ENCODE measurements at regions not wholly inside any gene's neighbourhood (a gene's known extent, or its start where the extent isn't known, plus 50 kb on each side); places are given as distances from the start of the nearest gene placed in this dataset.

DNA sequence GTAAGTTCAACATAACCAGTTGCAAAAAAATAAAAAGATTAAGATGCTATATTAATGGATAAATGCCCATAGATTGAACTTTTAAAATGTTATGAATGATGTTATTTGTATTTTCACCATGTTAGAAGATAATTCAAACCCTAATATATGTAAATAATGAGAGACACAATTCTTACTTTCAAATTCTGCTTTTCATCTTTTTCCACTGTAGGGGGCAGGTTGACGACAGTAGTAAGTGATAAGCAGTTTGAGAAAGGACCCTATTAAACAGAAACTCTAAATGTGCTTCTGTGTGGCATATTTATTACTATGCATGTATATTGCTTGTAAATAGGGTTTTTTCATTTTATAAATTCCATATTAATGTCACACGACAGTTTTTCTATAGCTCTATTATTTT, 591.1 kb downstream of the SEMA5A start:
- Histone ChIP-seq H3K9me3 (no peaks in the 10 kb centered on the region), H3K4me1 (no peaks in the 10 kb centered on the region), H3K27ac (no peak overlapping the region), H3K4me3 (no peak overlapping the region), H3K36me3 (no peaks in the 10 kb centered on the region), H3K27me3 (no peaks in the 10 kb centered on the region)
- no peak for DNase-seq (ENCODE audit: low spot score)
- TF ChIP-seq, protein P1, sequence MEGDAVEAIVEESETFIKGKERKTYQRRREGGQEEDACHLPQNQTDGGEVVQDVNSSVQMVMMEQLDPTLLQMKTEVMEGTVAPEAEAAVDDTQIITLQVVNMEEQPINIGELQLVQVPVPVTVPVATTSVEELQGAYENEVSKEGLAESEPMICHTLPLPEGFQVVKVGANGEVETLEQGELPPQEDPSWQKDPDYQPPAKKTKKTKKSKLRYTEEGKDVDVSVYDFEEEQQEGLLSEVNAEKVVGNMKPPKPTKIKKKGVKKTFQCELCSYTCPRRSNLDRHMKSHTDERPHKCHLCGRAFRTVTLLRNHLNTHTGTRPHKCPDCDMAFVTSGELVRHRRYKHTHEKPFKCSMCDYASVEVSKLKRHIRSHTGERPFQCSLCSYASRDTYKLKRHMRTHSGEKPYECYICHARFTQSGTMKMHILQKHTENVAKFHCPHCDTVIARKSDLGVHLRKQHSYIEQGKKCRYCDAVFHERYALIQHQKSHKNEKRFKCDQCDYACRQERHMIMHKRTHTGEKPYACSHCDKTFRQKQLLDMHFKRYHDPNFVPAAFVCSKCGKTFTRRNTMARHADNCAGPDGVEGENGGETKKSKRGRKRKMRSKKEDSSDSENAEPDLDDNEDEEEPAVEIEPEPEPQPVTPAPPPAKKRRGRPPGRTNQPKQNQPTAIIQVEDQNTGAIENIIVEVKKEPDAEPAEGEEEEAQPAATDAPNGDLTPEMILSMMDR (IDR thresholded peaks at IDR 0.05): no peak

DNA sequence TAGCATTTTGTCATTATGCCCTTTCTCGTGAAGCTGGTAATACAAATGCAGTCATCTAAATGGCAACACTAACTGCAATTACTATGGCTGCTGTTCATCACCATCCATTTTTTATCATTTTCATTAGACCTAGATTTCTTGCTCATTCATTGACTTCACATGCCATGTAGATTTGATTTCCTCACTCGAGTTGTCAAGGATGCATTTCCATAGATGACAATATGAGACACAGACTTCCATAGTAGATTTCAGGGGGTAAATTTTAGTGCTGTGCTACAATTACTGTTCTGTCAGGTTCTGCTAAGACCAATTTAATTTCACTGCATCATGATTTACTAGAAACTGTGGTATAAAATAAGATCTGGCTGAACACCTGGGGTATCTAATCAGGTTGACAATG, 589.2 kb downstream of the SEMA5A start:
- Histone ChIP-seq H3K9me3 (no peaks in the 10 kb centered on the region), H3K36me3 (no peaks in the 10 kb centered on the region), H3K27me3 (no peaks in the 10 kb centered on the region), H3K4me1 (no peaks in the 10 kb centered on the region), H3K27ac (no peak overlapping the region), H3K4me3 (no peak overlapping the region)
- TF ChIP-seq, protein P1 (IDR thresholded peaks at IDR 0.05): no peak
- DNase-seq (ENCODE audit: low spot score): no peak

DNA sequence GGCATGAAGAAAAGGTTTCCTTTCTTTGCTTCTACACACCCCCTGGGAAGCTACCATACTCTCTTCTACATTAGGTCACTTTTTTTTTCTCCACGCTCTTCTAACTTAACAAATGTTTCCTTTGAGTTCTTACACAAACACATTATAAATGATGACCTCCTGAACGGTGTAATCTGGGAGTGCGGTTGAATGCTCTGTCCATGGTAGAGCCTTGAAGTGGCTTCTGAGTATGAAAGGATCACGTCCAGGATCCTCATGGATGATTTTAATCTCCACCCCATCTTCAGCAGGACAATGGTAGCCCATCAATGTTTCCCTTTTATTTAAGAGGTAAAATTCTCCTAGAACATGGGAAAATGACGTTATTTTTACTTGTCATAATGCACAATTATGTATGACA, 587.3 kb downstream of the SEMA5A start:
- no peaks in the 10 kb centered on the region for H3K36me3 ChIP-seq
- TF ChIP-seq, protein P1 (IDR thresholded peaks at IDR 0.05): no peak
- H3K4me1 ChIP-seq: no peaks in the 10 kb centered on the region
- H3K27ac ChIP-seq: no peak overlapping the region
- no peak overlapping the region for H3K4me3 ChIP-seq
- no peaks in the 10 kb centered on the region for H3K27me3 ChIP-seq
- no peaks in the 10 kb centered on the region for H3K9me3 ChIP-seq
- DNase-seq (ENCODE audit: low spot score): no peak

DNA sequence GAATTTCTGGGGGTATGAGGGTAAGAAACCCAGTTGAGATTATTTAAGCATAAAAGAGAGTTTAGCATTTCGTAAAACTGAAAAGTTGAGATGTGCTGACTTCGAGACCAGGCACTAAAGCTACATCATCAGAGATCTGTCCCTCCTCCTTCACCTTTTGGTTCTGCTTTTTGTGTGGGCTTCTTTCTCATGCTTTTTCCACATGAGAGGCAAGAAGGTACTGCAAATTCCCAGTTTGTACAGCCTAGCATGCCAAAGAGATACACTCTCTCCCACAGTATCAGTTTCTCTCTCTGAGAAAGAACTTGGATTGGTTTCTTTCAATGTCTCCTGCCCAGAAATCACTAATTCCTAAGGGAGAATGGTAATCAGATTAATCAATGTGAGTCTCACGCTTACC, 584.7 kb downstream of the SEMA5A start:
- Histone ChIP-seq H3K4me1 (no peaks in the 10 kb centered on the region), H3K9me3 (no peaks in the 10 kb centered on the region), H3K27ac (no peak overlapping the region), H3K27me3 (no peaks in the 10 kb centered on the region), H3K4me3 (no peak overlapping the region), H3K36me3 (no peaks in the 10 kb centered on the region)
- TF ChIP-seq, protein P1 (IDR thresholded peaks at IDR 0.05): no peak
- DNase-seq (ENCODE audit: low spot score): no peak

DNA sequence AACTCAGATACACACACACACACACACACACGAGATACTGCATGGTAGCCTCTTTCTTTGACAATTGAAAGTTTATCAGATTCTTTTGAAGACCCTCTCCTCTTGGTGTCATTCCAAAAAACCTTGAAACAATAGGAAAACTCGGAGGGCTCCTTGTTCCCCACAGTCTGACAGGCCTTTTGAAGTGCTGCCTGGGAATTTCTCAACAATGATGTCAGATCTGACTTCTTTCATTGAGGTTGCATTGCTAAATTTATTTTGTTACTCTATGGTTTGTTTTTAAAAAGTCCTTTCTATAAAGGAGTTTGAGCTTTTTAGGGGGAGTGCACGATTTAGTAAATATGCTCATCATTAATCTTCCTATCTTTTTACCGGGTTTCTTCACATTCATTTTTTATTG, 583.9 kb downstream of the SEMA5A start:
- no peaks in the 10 kb centered on the region for H3K36me3 ChIP-seq
- H3K27me3 ChIP-seq: no peaks in the 10 kb centered on the region
- no peaks in the 10 kb centered on the region for H3K9me3 ChIP-seq
- H3K4me1 ChIP-seq: no peaks in the 10 kb centered on the region
- no peak overlapping the region for H3K27ac ChIP-seq
- no peak for DNase-seq (ENCODE audit: low spot score)
- TF ChIP-seq, protein P1 (IDR thresholded peaks at IDR 0.05): no peak
- H3K4me3 ChIP-seq: no peak overlapping the region

DNA sequence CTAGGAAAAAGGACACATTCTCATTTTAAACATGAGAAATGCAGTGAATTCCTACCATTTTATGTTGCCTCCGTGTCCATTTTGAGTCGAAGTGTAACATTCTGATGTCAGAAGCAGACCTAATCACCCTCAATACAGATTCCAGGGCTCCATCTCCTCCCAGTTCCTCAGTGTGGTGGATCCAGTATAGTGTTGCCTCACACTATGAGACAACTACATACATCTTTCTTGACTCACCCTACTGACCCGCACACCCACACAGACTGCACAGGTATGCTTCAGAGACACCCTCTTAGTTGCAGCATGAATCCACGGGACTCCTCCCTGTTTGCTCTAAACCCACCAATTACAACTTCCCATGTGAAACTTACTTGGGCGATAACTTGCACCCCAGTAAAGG, 564.9 kb downstream of the SEMA5A start:
- Histone ChIP-seq H3K27me3 (no peaks in the 10 kb centered on the region), H3K36me3 (no peaks in the 10 kb centered on the region), H3K27ac (no peak overlapping the region), H3K9me3 (no peaks in the 10 kb centered on the region), H3K4me1 (no peaks in the 10 kb centered on the region), H3K4me3 (no peak overlapping the region)
- DNase-seq (ENCODE audit: low spot score): no peak
- TF ChIP-seq, protein P1 (IDR thresholded peaks at IDR 0.05): no peak
